ENCODE measurements at regions not wholly inside any gene's neighbourhood (a gene's known extent, or its start where the extent isn't known, plus 50 kb on each side); places are given as distances from the start of the nearest gene placed in this dataset.

GRCh38 chr6:73901311-73901710 is 205.3 kb downstream of the CD109 start:
- TF ChIP-seq SIN3A (IDR thresholded peaks at IDR 0.05; ENCODE audit: borderline replicate concordance, insufficient read depth, low read length), result no peak
- TF ChIP-seq POLR2AphosphoS5 (IDR thresholded peaks at IDR 0.05; ENCODE audit: low read depth, low read length), result no peak
- TF ChIP-seq, protein P1, sequence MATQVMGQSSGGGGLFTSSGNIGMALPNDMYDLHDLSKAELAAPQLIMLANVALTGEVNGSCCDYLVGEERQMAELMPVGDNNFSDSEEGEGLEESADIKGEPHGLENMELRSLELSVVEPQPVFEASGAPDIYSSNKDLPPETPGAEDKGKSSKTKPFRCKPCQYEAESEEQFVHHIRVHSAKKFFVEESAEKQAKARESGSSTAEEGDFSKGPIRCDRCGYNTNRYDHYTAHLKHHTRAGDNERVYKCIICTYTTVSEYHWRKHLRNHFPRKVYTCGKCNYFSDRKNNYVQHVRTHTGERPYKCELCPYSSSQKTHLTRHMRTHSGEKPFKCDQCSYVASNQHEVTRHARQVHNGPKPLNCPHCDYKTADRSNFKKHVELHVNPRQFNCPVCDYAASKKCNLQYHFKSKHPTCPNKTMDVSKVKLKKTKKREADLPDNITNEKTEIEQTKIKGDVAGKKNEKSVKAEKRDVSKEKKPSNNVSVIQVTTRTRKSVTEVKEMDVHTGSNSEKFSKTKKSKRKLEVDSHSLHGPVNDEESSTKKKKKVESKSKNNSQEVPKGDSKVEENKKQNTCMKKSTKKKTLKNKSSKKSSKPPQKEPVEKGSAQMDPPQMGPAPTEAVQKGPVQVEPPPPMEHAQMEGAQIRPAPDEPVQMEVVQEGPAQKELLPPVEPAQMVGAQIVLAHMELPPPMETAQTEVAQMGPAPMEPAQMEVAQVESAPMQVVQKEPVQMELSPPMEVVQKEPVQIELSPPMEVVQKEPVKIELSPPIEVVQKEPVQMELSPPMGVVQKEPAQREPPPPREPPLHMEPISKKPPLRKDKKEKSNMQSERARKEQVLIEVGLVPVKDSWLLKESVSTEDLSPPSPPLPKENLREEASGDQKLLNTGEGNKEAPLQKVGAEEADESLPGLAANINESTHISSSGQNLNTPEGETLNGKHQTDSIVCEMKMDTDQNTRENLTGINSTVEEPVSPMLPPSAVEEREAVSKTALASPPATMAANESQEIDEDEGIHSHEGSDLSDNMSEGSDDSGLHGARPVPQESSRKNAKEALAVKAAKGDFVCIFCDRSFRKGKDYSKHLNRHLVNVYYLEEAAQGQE (IDR thresholded peaks at IDR 0.05; ENCODE audit: insufficient read depth in 1 of 2, low read depth in 2 of 2, low read length in 2 of 2), result no peak
- no peak for TF ChIP-seq TAF1 (IDR thresholded peaks at IDR 0.05; ENCODE audit: borderline replicate concordance, insufficient read depth, low read length)

All from PFSK-1 (cell line).